GM18909 (cell line): ENCODE measurements at regions not wholly inside any gene's neighbourhood (a gene's known extent, or its start where the extent isn't known, plus 50 kb on each side); places are given as distances from the start of the nearest gene placed in this dataset.
"Not testable (repeated sequence)": the region's sequence is repeated elsewhere in the genome, so short reads cannot be mapped to it uniquely, and the experiment has no call there.

Experiments
- ATAC-seq: cut with Tn5 transposase; IDR thresholded peaks from one replicate; pipeline ENCODE4 v1.9.1; 2021; ENCODE audit warnings: mild to moderate bottlenecking; ENCODE audit not compliant: unreplicated experiment, poor library complexity

GRCh38 chr12:86590296-86590695 lies 334.1 kb upstream of the MGAT4C start:
- ATAC-seq = no peak

GRCh38 chr12:86574143-86574542 lies 318.0 kb upstream of the MGAT4C start:
- no peak for ATAC-seq

- ATAC-seq = no peak
These were observed 316.3 kb upstream of the MGAT4C start for GRCh38 chr12:86572455-86572854.

- ATAC-seq = no peak
These were observed 308.8 kb upstream of the MGAT4C start for GRCh38 chr12:86565038-86565437.

GRCh38 chr12:86555491-86555890 lies 299.3 kb upstream of the MGAT4C start:
- ATAC-seq = not testable (repeated sequence)

- ATAC-seq = no peak
These were observed 295.0 kb upstream of the MGAT4C start for GRCh38 chr12:86551146-86551571.

- no peak for ATAC-seq
These were observed 294.3 kb upstream of the MGAT4C start for GRCh38 chr12:86550218-86551145.

- ATAC-seq = no peak
These were observed 287.5 kb upstream of the MGAT4C start for GRCh38 chr12:86543716-86544115.

GRCh38 chr12:86530996-86531655 lies 274.9 kb upstream of the MGAT4C start:
- ATAC-seq = no peak

- no peak for ATAC-seq
These were observed 269.9 kb upstream of the MGAT4C start for GRCh38 chr12:86526060-86526595.

- no peak for ATAC-seq
These were observed 267.7 kb upstream of the MGAT4C start for GRCh38 chr12:86523844-86524243.

- ATAC-seq = no peak
These were observed 265.7 kb upstream of the MGAT4C start for GRCh38 chr12:86521870-86522269.

- ATAC-seq = no peak
These were observed 257.0 kb upstream of the MGAT4C start for GRCh38 chr12:86513226-86513625.

GRCh38 chr12:86496595-86496994 lies 240.4 kb upstream of the MGAT4C start:
- ATAC-seq = no peak

GRCh38 chr12:86484473-86484872 lies 228.3 kb upstream of the MGAT4C start:
- no peak for ATAC-seq

- no peak for ATAC-seq
These were observed 217.0 kb upstream of the MGAT4C start for GRCh38 chr12:86473231-86473630.

GRCh38 chr12:86456776-86457175 lies 200.6 kb upstream of the MGAT4C start:
- ATAC-seq = no peak

GRCh38 chr12:86456241-86456640 lies 200.1 kb upstream of the MGAT4C start:
- no peak for ATAC-seq

- no peak for ATAC-seq
These were observed 189.2 kb upstream of the MGAT4C start for GRCh38 chr12:86445356-86445755.

GRCh38 chr12:86435053-86435452 lies 178.9 kb upstream of the MGAT4C start:
- ATAC-seq = no peak

GRCh38 chr12:86429824-86430223 lies 173.6 kb upstream of the MGAT4C start:
- ATAC-seq = no peak
